ENCODE measurements at regions not wholly inside any gene's neighbourhood (a gene's known extent, or its start where the extent isn't known, plus 50 kb on each side); places are given as distances from the start of the nearest gene placed in this dataset.

GRCh38 chr21:38183961-38184360 is 72.8 kb upstream of the KCNJ15 start:
- DNase-seq (ENCODE audit: low spot score) = no peak
- TF ChIP-seq, protein P1, sequence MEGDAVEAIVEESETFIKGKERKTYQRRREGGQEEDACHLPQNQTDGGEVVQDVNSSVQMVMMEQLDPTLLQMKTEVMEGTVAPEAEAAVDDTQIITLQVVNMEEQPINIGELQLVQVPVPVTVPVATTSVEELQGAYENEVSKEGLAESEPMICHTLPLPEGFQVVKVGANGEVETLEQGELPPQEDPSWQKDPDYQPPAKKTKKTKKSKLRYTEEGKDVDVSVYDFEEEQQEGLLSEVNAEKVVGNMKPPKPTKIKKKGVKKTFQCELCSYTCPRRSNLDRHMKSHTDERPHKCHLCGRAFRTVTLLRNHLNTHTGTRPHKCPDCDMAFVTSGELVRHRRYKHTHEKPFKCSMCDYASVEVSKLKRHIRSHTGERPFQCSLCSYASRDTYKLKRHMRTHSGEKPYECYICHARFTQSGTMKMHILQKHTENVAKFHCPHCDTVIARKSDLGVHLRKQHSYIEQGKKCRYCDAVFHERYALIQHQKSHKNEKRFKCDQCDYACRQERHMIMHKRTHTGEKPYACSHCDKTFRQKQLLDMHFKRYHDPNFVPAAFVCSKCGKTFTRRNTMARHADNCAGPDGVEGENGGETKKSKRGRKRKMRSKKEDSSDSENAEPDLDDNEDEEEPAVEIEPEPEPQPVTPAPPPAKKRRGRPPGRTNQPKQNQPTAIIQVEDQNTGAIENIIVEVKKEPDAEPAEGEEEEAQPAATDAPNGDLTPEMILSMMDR (IDR thresholded peaks at IDR 0.05) = no peak
- no peak for ATAC-seq (ENCODE audit: low FRiP score)

GRCh38 chr21:38186661-38187270 is 70.0 kb upstream of the KCNJ15 start:
- ATAC-seq (ENCODE audit: low FRiP score) (no peak), DNase-seq (ENCODE audit: low spot score) (no peak)
- TF ChIP-seq, protein P1 (IDR thresholded peaks at IDR 0.05) = no peak

- TF ChIP-seq, protein P1 (IDR thresholded peaks at IDR 0.05) = no peak
- DNase-seq (ENCODE audit: low spot score) (no peak), ATAC-seq (ENCODE audit: low FRiP score) (no peak)
Observed at GRCh38 chr21:38188037-38188436, 68.8 kb upstream of the KCNJ15 start.

DNA sequence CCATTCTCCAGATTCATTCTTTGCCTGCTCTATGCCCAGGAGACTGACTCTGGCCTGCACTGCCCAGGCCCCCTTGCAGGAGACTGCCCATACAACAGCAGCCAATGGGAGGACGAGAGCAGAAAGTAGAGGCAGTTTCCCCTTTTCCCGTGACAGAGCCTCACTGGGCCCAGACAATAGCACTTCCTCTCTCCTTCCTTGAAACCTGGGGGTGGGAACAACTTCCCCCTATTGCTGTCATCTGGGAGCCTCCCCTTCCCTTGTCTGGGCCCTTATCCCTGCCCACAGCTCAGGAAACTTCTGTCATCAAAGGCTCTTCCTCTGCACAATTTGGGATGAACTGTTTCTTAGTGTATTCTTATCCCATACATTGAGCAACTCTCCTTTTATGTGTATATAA is 60.8 kb upstream of the KCNJ15 start:
- ATAC-seq (ENCODE audit: low FRiP score) = no peak
- no peak for DNase-seq (ENCODE audit: low spot score)
- TF ChIP-seq, protein P1 (IDR thresholded peaks at IDR 0.05) = no peak

DNA sequence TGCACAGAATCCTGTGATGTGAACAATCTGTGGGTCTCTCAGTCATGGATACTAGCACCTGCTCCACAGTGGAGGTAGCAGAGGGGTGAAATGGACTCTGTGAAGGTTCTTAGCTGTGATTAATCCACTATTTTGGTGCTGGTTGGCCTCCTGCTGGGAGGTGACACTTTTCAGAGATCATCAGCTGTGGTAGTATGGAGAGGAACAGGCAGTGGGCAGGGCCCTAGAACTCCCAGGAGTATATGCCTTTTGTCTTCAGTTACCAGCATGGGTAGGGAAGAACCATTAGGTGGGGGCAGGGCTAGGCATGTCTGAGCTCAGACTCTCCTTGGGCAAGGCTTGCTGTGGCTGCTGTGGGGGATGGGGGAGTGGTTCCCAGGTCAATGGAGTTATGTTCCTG is 54.0 kb upstream of the KCNJ15 start:
- TF ChIP-seq, protein P1 (IDR thresholded peaks at IDR 0.05) = no peak
- DNase-seq (ENCODE audit: low spot score) = no peak
- ATAC-seq (ENCODE audit: low FRiP score) = no peak

- TF ChIP-seq, protein P1 (IDR thresholded peaks at IDR 0.05) = no peak
Observed at GRCh38 chr21:38203229-38203628, 53.6 kb upstream of the KCNJ15 start.

GRCh38 chr21:38205940-38206339 is 50.9 kb upstream of the KCNJ15 start:
- TF ChIP-seq, protein P1 (IDR thresholded peaks at IDR 0.05) = no peak
- ATAC-seq (ENCODE audit: low FRiP score) (no peak), DNase-seq (ENCODE audit: low spot score) (no peak)

More at GRCh38 chr21:38203229-38203628, 53.6 kb upstream of the KCNJ15 start:
- no peak for DNase-seq (ENCODE audit: low spot score)
- no peak for ATAC-seq (ENCODE audit: low FRiP score)
